T-helper 1 cell (primary cell): ENCODE measurements at regions not wholly inside any gene's neighbourhood (a gene's known extent, or its start where the extent isn't known, plus 50 kb on each side); places are given as distances from the start of the nearest gene placed in this dataset.

Experiments
- DNase-seq, 5 donors: peaks; one replicate each; pipeline ENCODE4 v3.0.0-alpha.2; 2012 to 2020

GRCh38 chr13:99859178-99860177 lies 112.1 kb downstream of the ZIC5 start:
- peak in 1 of 5 donors; percentile 48 for DNase-seq

- DNase-seq, result no peak
Measured at GRCh38 chr13:99857738-99858137, 113.8 kb downstream of the ZIC5 start.

- DNase-seq, result no peak
Measured at GRCh38 chr13:99855526-99856420, 115.8 kb downstream of the ZIC5 start.

GRCh38 chr13:99854366-99854765 lies 117.2 kb downstream of the ZIC5 start:
- DNase-seq, result no peak

GRCh38 chr13:99847318-99847750 lies 124.2 kb downstream of the ZIC5 start:
- no peak for DNase-seq

GRCh38 chr13:99845161-99845874 lies 126.2 kb downstream of the ZIC5 start:
- no peak for DNase-seq

GRCh38 chr13:99844421-99844820 lies 127.1 kb downstream of the ZIC5 start:
- DNase-seq, result no peak

- no peak for DNase-seq
Measured at GRCh38 chr13:99843872-99844271, 127.7 kb downstream of the ZIC5 start.

GRCh38 chr13:99842405-99842804 lies 129.2 kb downstream of the ZIC5 start:
- no peak for DNase-seq

GRCh38 chr13:99836291-99836690 lies 135.3 kb downstream of the ZIC5 start:
- DNase-seq, result no peak

GRCh38 chr13:99835442-99835841 lies 136.1 kb downstream of the ZIC5 start:
- DNase-seq, result no peak

- no peak for DNase-seq
Measured at GRCh38 chr13:99834246-99834645, 137.3 kb downstream of the ZIC5 start.

- DNase-seq, result no peak
Measured at GRCh38 chr13:99832347-99832746, 139.2 kb downstream of the ZIC5 start.

- no peak for DNase-seq
Measured at GRCh38 chr13:99830931-99831330, 140.6 kb downstream of the ZIC5 start.

- DNase-seq, result no peak
Measured at GRCh38 chr13:99829593-99830239, 141.9 kb downstream of the ZIC5 start.

GRCh38 chr13:99829161-99829560 lies 142.4 kb downstream of the ZIC5 start:
- no peak for DNase-seq

- DNase-seq, result no peak
Measured at GRCh38 chr13:99828735-99829134, 142.8 kb downstream of the ZIC5 start.

GRCh38 chr13:99828123-99828522 lies 143.4 kb downstream of the ZIC5 start:
- no peak for DNase-seq

- DNase-seq, result no peak
Measured at GRCh38 chr13:99827011-99827772, 144.4 kb downstream of the ZIC5 start.

- DNase-seq, result no peak
Measured at GRCh38 chr13:99823961-99824360, 147.6 kb downstream of the ZIC5 start.

- DNase-seq, result no peak
Measured at GRCh38 chr13:99822820-99823219, 148.7 kb downstream of the ZIC5 start.
